Calu3 (cell line): ENCODE measurements at regions not wholly inside any gene's neighbourhood (a gene's known extent, or its start where the extent isn't known, plus 50 kb on each side); places are given as distances from the start of the nearest gene placed in this dataset.

Source experiments
- BruUV-seq: library from RNA; stranded (reverse); fragments of 400-500 nt; replicated peaks from 2 replicates; lab custom pipeline; 2021; lab: Mats Ljungman, UMichigan
- CTCF ChIA-PET: fragments of 300-600 bp; sonication (Branson Sonifier 250); formaldehyde crosslinking; loops from one replicate; lab custom pipeline; 2022; ENCODE audit warnings: antibody characterized with exemption; lab: Charles Lee
- DNase-seq: peaks from one replicate; pipeline ENCODE4 v3.0.0; 2022
- H3K27ac Mint-ChIP-seq: one replicate; pipeline ENCODE4 v1.8.0; 2022; ENCODE audit warnings: mixed read lengths; ENCODE audit not compliant: unreplicated experiment
- H3K27me3 Mint-ChIP-seq: one replicate; pipeline ENCODE4 v1.8.0; 2022; ENCODE audit warnings: mixed read lengths; ENCODE audit not compliant: unreplicated experiment
- H3K36me3 Mint-ChIP-seq: one replicate; pipeline ENCODE4 v1.8.0; 2022; ENCODE audit warnings: mild to moderate bottlenecking, moderate library complexity, mixed read lengths; ENCODE audit not compliant: insufficient read depth, unreplicated experiment
- H3K4me1 Mint-ChIP-seq: one replicate; pipeline ENCODE4 v1.8.0; 2022; ENCODE audit warnings: mild to moderate bottlenecking, low read depth, mixed read lengths; ENCODE audit not compliant: unreplicated experiment
- H3K4me3 Mint-ChIP-seq: one replicate; pipeline ENCODE4 v1.8.0; 2022; ENCODE audit warnings: mild to moderate bottlenecking, low read depth, moderate library complexity, mixed read lengths; ENCODE audit not compliant: unreplicated experiment
- H3K9me3 Mint-ChIP-seq: one replicate; pipeline ENCODE4 v1.8.0; 2022; ENCODE audit warnings: low read depth, mixed read lengths; ENCODE audit not compliant: unreplicated experiment
- intact Hi-C: fragments of 100-400 bp; cut with micrococcal nuclease; formaldehyde crosslinking; loops from one replicate; pipeline ENCODE4 v1.10.0; 2022; ENCODE audit not compliant: unreplicated experiment
- TF ChIP-seq, protein P1 (sequence below): fragments of 200-600 bp; IDR thresholded peaks from one replicate; pipeline ENCODE4 v1.8.0; 2022; ENCODE audit warnings: antibody characterized with exemption; ENCODE audit not compliant: unreplicated experiment

GRCh38 chr2:40544072-40544471 lies 92.2 kb upstream of the SLC8A1 start:
- DNase-seq: no peak
- no TSS peak for BruUV-seq
- TF ChIP-seq, protein P1, sequence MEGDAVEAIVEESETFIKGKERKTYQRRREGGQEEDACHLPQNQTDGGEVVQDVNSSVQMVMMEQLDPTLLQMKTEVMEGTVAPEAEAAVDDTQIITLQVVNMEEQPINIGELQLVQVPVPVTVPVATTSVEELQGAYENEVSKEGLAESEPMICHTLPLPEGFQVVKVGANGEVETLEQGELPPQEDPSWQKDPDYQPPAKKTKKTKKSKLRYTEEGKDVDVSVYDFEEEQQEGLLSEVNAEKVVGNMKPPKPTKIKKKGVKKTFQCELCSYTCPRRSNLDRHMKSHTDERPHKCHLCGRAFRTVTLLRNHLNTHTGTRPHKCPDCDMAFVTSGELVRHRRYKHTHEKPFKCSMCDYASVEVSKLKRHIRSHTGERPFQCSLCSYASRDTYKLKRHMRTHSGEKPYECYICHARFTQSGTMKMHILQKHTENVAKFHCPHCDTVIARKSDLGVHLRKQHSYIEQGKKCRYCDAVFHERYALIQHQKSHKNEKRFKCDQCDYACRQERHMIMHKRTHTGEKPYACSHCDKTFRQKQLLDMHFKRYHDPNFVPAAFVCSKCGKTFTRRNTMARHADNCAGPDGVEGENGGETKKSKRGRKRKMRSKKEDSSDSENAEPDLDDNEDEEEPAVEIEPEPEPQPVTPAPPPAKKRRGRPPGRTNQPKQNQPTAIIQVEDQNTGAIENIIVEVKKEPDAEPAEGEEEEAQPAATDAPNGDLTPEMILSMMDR: no peak
- no peaks in the 10 kb centered on the region for H3K36me3 Mint-ChIP-seq
- no peak overlapping the region for H3K4me3 Mint-ChIP-seq
- H3K4me1 Mint-ChIP-seq: no peaks in the 10 kb centered on the region
- H3K27ac Mint-ChIP-seq: no peak overlapping the region
- intact Hi-C loops: no loop called here
- CTCF ChIA-PET: no interaction called here
- peaks cover 2% of the 10 kb centered on the region for H3K9me3 Mint-ChIP-seq
- H3K27me3 Mint-ChIP-seq: no peaks in the 10 kb centered on the region

DNA sequence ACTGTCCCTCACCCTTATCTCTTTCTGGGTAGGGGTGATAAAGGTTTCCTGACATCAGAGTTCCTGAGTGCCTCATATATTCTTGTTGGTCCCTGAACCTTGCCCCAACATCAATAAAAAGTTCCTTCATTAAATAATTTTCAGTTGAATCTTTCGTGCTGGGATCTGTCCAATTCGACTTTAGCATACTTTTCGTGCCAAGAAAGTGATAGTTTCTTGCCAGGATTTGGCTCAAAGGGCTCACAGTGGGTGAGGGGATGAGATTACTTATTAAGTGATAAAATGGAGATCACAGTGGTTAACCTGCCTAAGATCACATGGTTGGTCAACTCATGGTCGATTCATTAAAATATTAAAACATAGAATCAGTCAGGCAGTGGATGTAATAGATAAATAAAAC lies 93.8 kb upstream of the SLC8A1 start:
- BruUV-seq: no TSS peak
- Mint-ChIP-seq H3K27ac (no peak overlapping the region), H3K4me1 (no peaks in the 10 kb centered on the region), H3K36me3 (no peaks in the 10 kb centered on the region), H3K4me3 (no peak overlapping the region), H3K27me3 (no peaks in the 10 kb centered on the region), H3K9me3 (peaks cover 2% of the 10 kb centered on the region)
- intact Hi-C loops: no loop called here
- no peak for DNase-seq
- CTCF ChIA-PET: no interaction called here
- TF ChIP-seq, protein P1: no peak

- no peaks in the 10 kb centered on the region for H3K4me1 Mint-ChIP-seq
- peaks cover 2% of the 10 kb centered on the region for H3K9me3 Mint-ChIP-seq
- CTCF ChIA-PET: no interaction called here
- TF ChIP-seq, protein P1: no peak
- BruUV-seq: no TSS peak
- H3K4me3 Mint-ChIP-seq: no peak overlapping the region
- H3K27ac Mint-ChIP-seq: no peak overlapping the region
- H3K27me3 Mint-ChIP-seq: no peaks in the 10 kb centered on the region
- DNase-seq: no peak
- no peaks in the 10 kb centered on the region for H3K36me3 Mint-ChIP-seq
- intact Hi-C loops: no loop called here
Measured at GRCh38 chr2:40546439-40547191, 94.7 kb upstream of the SLC8A1 start.

GRCh38 chr2:40548521-40548920 lies 96.6 kb upstream of the SLC8A1 start:
- H3K27me3 Mint-ChIP-seq: no peaks in the 10 kb centered on the region
- H3K27ac Mint-ChIP-seq: no peak overlapping the region
- DNase-seq: no peak
- no peak overlapping the region for H3K4me3 Mint-ChIP-seq
- TF ChIP-seq, protein P1: no peak
- CTCF ChIA-PET: no interaction called here
- H3K36me3 Mint-ChIP-seq: no peaks in the 10 kb centered on the region
- no TSS peak for BruUV-seq
- intact Hi-C loops: no loop called here
- no peaks in the 10 kb centered on the region for H3K9me3 Mint-ChIP-seq
- H3K4me1 Mint-ChIP-seq: no peaks in the 10 kb centered on the region
